Skeletal muscle tissue (tissue), 3 donors: ENCODE measurements at regions not wholly inside any gene's neighbourhood (a gene's known extent, or its start where the extent isn't known, plus 50 kb on each side); places are given as distances from the start of the nearest gene placed in this dataset.

ENCODE experiments used
- H3K27ac ChIP-seq: one replicate; pipeline ENCODE4 v1.7.0; 2013; ENCODE audit warnings: mild to moderate bottlenecking, low read depth, low read length, inconsistent platforms
- H3K27me3 ChIP-seq, 3 donors: one replicate each; pipeline ENCODE4 v1.7.0; 2013; ENCODE audit warnings: low read length in 3 of 3; ENCODE audit not compliant: control insufficient read depth in 3 of 3, insufficient read depth in 3 of 3
- H3K36me3 ChIP-seq, 3 donors: one replicate each; pipeline ENCODE4 v1.7.0; 2013; ENCODE audit warnings: low read length in 3 of 3; ENCODE audit not compliant: control insufficient read depth in 3 of 3, insufficient read depth in 3 of 3
- H3K4me1 ChIP-seq, 3 donors: one replicate each; pipeline ENCODE4 v1.7.0; 2013; ENCODE audit warnings: low read length in 3 of 3, mild to moderate bottlenecking in 3 of 3; ENCODE audit not compliant: control insufficient read depth in 3 of 3, insufficient read depth in 3 of 3
- H3K4me3 ChIP-seq, 3 donors: one replicate each; pipeline ENCODE4 v1.7.0; 2013; ENCODE audit warnings: low read length in 3 of 3
- H3K9ac ChIP-seq, 3 donors: one replicate each; pipeline ENCODE4 v1.7.0; 2013; ENCODE audit warnings: low read length in 3 of 3, mild to moderate bottlenecking in 3 of 3, moderate library complexity in 2 of 3, low read depth in 1 of 3
- H3K9me3 ChIP-seq, 3 donors: one replicate each; pipeline ENCODE4 v1.7.0; 2013; ENCODE audit warnings: low read length in 3 of 3; ENCODE audit not compliant: control insufficient read depth in 3 of 3
- donor health status: Osteomylitis.

DNA sequence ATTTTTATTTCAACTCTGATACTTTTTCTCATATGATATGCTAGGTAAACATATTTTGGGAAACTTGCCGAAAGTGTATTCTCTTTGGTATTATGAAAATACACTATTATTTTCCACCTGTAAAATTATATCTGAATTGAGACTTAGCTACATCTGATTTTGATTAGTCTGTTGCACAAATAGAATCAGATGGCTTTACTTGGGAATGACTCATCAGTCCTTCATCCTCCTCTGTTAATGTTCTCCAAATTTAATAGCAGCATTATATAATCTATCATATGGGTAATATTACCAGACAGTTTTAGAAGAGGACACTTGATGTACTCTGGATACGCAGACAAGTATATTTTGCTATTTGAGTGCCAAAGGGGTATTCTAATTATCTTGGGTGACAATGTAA is 245.3 kb downstream of the CTH start:
- Histone ChIP-seq H3K9ac (no peak overlapping the region), H3K36me3 (no peaks in the 10 kb centered on the region), H3K27me3 (no peaks in the 10 kb centered on the region), H3K4me3 (no peak overlapping the region), H3K27ac (no peak overlapping the region), H3K9me3 (no peaks in the 10 kb centered on the region), H3K4me1 (no peaks in the 10 kb centered on the region)

DNA sequence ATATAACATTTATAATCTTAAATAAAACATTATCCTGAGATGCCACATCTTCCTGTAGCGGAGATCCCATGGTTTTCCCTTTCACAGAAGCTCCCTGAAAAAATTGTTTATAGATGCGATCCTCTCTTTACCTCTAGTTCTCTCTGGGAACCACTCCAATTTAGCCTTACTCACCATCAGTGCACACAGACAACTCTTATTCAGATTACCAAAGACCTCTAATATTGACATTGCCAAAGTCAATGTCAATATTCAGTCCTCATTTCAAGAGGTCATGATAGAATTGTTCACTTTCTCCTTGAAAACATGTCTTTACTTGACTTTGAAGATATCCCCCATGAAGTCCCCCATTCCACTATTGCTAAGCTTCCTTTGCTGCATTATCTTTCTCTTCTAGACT is 248.8 kb downstream of the CTH start:
- Histone ChIP-seq H3K9ac (no peak overlapping the region), H3K27me3 (no peaks in the 10 kb centered on the region), H3K4me1 (no peaks in the 10 kb centered on the region), H3K27ac (no peak overlapping the region), H3K36me3 (no peaks in the 10 kb centered on the region), H3K9me3 (no peaks in the 10 kb centered on the region), H3K4me3 (no peak overlapping the region)

DNA sequence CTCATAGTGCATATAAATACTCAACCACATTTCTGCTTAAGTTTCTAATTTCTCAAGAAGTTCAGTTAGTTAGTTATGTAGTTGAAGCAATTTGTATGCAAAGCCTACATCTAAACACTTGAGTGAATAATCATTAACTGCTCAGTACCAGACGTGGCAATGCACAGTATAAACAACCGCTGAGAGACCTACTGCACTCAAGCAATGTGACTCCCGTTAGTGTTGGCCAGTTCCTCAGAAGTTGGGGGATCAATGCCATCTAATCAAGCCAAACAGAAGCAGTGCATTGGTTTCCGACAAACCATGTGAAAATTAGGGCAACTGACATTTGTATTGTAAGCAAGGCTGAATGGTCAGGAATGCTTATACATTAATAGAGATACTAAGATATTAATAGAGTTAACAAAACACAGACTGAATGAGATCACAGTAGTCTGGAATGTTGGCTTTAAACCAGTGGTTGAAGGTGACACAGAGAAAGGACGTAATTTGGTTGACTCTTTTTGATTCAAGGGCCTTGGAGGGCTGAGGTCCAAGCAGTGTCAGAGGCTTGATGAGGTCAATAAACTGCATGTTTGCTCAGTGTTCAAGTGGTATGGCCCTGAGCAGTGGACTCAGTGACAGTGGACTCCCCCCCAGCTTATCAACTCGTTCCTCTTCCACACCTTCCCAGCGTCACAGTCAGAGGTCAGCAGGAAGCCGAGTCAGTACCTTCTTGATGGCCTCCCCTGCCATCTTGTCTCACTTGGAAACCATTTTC is 255.5 kb downstream of the CTH start:
- no peak overlapping the region for H3K4me3 ChIP-seq
- H3K4me1 ChIP-seq: no peaks in the 10 kb centered on the region
- no peak overlapping the region for H3K9ac ChIP-seq

DNA sequence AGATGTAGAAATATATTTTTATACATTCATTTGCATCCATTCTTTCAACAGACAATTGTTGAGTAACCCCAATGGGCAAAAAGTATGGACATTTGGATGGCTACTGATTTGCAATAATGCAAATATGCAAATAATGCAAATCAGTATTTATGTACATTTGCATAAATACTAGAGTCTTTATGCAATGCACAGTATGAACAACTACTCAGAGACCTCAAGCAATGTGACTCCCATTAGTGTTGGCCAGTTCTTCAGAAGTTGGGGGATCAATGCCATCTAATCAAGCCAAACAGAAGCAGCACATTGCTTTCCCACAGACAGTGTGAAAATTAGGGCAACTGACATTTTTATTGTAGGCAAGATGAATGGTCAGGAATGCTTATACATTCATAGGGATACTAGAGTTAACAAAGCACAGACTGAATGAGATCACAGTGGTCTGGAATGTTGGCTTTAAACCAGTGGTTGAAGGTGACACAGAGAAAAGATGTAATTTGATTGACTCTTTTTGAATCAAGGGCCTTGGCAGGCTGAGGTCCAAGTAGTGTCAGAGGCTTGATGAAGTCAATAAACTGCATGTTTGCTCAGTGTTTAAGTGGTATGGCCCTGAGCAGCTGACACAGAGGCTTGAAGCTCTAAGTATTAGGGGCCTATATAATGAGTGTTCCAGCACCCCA is 256.6 kb downstream of the CTH start:
- Histone ChIP-seq H3K9me3 (no peaks in the 10 kb centered on the region), H3K4me3 (no peak overlapping the region), H3K9ac (no peak overlapping the region), H3K4me1 (no peaks in the 10 kb centered on the region), H3K27ac (no peak overlapping the region), H3K36me3 (no peaks in the 10 kb centered on the region), H3K27me3 (no peaks in the 10 kb centered on the region)

More for the DNA sequence above, 255.5 kb downstream of the CTH start:
- Histone ChIP-seq H3K27me3 (no peaks in the 10 kb centered on the region), H3K27ac (no peak overlapping the region), H3K9me3 (no peaks in the 10 kb centered on the region), H3K36me3 (no peaks in the 10 kb centered on the region)

DNA sequence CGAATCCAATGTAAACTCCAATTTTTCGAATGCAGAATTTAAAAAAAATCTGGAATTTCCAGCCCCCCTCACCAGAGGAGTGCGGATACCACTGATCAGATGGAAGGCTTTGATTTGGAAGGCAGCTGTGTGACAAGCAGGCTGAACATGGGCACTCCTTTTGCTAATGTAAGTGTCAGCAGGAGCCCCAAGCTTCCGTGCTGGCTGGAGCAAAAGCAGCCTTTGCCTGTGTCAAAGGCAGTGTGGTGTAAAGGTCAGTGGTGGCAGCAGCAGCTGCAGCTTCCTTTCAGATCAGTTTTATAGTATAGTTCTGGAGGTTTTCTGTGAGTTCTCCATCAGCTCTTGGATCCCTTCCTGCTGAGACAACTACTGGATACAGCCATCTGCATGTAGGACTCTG is 259.9 kb downstream of the CTH start:
- H3K9me3 ChIP-seq: no peaks in the 10 kb centered on the region
- H3K4me1 ChIP-seq: no peaks in the 10 kb centered on the region
- no peaks in the 10 kb centered on the region for H3K27me3 ChIP-seq
- H3K9ac ChIP-seq: no peak overlapping the region
- H3K4me3 ChIP-seq: no peak overlapping the region
- no peaks in the 10 kb centered on the region for H3K36me3 ChIP-seq
- no peak overlapping the region for H3K27ac ChIP-seq

DNA sequence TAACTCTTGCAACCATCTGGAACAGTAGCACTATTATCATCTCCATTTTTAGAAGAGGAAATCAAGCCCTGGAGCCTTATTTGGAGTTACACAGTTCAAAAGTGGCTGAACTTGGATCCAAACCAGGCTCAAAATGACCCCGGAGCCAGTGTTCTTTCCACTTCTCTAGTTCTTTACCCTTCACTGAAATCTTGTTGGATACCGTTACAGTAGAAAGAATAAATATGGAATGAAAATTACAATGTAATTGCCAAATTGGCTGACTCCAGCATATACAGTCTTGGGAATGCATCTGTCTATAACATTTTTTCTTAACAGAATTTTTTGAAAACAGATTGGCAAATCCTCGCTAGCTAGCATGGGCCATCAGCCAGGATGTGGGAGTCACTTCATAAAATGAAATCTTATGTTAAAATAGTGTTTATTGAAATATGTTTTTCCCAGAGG is 261.4 kb downstream of the CTH start:
- H3K27me3 ChIP-seq: no peaks in the 10 kb centered on the region
- H3K36me3 ChIP-seq: no peaks in the 10 kb centered on the region
- no peak overlapping the region for H3K27ac ChIP-seq
- no peaks in the 10 kb centered on the region for H3K4me1 ChIP-seq
- H3K9me3 ChIP-seq: no peaks in the 10 kb centered on the region
- H3K9ac ChIP-seq: no peak overlapping the region
- no peak overlapping the region for H3K4me3 ChIP-seq

DNA sequence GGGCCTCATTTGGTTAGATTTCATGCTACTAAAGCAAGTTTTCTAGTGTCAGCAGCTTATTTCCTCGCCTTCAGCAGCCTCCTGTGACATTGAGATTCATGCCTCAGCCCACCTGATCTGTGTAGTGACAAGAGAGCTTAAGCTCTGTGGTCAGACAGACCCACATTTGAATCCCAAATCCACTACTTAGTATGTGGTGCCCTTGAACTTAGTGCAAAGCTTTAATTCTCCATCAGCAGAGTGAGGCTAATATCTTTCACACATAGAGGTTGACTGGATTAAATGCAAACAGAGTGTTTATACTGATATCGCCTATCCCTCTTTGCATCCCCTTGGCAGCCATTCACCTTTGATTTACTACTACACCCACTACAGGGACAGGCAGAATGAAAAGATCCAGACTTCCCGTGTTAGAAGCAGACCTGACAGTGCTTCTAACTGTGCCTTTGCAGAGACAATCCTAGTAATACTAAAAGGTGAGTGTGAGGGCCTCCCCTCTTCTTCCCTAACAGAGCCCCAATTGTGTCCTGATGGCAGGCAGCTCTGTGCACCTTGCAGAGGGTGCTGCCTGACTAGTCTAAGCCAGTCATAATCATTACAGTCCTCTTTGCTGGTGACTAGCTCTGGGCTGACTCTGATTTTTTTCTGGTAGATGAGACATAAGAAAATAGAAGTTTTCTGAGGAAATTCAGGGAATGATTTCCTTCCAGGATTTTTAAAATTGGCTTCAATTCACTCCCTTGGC is 264.0 kb downstream of the CTH start:
- no peaks in the 10 kb centered on the region for H3K36me3 ChIP-seq
- no peak overlapping the region for H3K4me3 ChIP-seq
- no peak overlapping the region for H3K27ac ChIP-seq
- H3K4me1 ChIP-seq: no peaks in the 10 kb centered on the region
- H3K9ac ChIP-seq: no peak overlapping the region
- no peaks in the 10 kb centered on the region for H3K27me3 ChIP-seq
- no peaks in the 10 kb centered on the region for H3K9me3 ChIP-seq

DNA sequence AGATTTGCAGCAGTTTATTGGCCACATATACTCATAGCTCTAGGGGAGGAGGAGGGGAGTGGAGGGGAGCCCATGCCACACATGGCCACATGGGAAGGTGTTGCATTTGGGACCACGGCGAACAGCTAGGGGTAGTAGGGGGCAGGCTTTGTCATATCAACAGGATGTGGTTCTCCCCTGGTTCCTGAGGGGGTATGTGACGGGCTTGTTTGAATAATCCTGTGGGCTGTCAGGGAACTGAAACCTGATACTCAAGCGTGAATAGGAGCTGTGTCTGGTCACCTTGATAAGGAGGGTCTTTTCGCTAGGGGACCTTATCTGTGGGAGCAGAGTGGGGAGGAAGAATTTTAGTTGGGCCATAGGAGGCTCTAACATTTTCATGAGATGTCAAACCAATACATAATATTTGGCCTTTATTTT is 264.7 kb downstream of the CTH start:
- no peaks in the 10 kb centered on the region for H3K27me3 ChIP-seq
- no peak overlapping the region for H3K27ac ChIP-seq
- H3K4me3 ChIP-seq: no peak overlapping the region
- H3K9me3 ChIP-seq: no peaks in the 10 kb centered on the region
- H3K4me1 ChIP-seq: no peaks in the 10 kb centered on the region
- no peaks in the 10 kb centered on the region for H3K36me3 ChIP-seq
- H3K9ac ChIP-seq: no peak overlapping the region

DNA sequence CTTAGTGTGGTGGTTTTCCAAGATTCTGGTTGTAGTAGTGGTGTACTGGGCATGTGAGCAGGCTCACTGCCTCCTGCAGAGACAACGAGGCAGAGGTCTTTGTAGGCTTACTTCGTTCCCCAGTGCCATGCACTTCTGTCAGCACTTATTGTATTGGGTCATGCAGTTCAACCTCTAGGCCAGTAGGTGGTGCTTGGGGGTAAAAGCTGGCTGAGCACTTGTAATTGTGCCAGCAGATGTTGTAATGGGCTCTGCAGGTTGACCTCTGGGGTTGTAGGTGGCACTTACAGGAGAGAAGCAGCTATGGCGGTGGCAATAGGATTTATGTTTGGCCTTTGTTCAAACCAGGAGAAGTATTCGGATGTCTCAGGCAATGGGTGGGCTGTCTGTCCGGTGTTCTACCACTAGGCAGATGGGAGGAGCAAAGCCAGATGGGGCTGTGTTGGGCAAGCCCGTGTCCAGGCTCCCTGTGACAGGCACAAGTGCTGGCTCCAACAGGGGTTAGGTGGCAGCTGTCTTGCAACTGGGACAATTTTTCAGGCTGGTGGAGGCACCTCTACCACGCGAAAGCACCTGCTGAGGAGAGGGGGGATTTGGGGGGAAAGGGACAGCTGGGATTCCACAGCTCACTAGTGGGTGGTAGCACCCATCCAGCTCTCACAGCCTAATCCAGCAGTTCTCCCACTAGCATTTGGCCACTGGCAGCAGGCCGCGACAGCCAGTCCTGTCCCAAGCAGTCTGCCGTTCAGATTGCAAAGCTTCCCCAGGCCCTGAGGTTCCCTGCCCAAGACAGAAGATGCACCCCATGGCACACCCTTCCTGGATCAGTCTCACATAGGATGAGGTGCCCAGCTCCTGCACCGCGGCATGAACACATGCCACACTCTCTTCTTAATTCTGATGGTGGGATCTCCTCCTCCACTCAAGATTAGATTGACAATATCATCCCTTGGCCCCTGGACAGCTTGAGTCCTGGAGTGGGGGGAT is 274.5 kb downstream of the CTH start:
- Histone ChIP-seq H3K27me3 (no peaks in the 10 kb centered on the region), H3K36me3 (no peaks in the 10 kb centered on the region), H3K9ac (no peak overlapping the region), H3K4me1 (no peaks in the 10 kb centered on the region), H3K4me3 (no peak overlapping the region), H3K9me3 (no peaks in the 10 kb centered on the region), H3K27ac (no peak overlapping the region)
